ENCODE measurements at regions not wholly inside any gene's neighbourhood (a gene's known extent, or its start where the extent isn't known, plus 50 kb on each side); places are given as distances from the start of the nearest gene placed in this dataset.

DNA sequence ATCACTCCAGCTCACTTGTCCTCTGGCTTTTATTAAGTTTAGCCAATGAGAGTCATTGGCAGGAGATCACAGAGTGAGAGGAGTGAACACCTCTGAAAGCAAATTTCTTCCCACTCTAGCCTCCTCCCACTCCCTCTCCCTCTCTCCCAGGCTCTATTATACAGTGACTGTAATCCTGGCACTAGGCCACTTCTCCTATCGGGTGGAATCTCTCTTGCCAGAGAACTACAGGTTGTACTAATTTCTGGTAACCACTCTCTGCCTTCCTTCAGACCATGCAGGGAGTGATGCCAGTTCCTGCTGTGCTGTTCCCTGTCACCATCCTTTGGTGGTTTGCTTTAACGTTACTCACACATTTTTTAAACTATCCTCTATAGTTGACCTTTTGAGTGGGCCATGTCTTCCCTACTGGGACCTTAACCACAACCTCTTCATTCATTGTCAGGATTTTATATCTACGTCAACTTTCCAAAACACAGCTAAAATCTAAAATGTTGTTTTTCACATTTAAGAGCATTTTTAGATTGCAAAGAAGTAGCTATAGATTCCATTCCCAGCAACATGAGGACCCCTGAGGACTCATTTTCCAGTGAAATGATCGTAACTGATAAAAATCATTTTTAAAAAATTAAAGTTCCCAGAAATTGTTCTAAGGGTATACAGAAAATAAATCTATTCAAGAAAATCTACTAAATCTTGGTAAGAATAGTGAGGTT is 217.1 kb downstream of the MREG start:
- DNase-seq (ENCODE audit: extremely low read depth in 1 of 4, low spot score in 3 of 4) = no peak
- no peaks in the 10 kb centered on the region for H3K9me1 ChIP-seq (ENCODE audit: control insufficient read depth, insufficient read depth, low read length)
- H3K4me1 ChIP-seq (replicated peaks in 1 of 2; ENCODE audit: control insufficient read depth in 2 of 2, insufficient read depth in 2 of 2, low read length in 2 of 2) = peaks cover 3 to 31% of the 10 kb centered on the region in 2 experiments; a peak in 4 of 5 replicates
- H4K20me1 ChIP-seq (replicated peaks; ENCODE audit: control insufficient read depth, insufficient read depth, low read length) = no peaks in the 10 kb centered on the region
- ATAC-seq = peak; percentile 12
- H3K27me3 ChIP-seq (ENCODE audit: control insufficient read depth in 2 of 2, insufficient read depth in 2 of 2, low read length in 2 of 2) = no peaks in the 10 kb centered on the region
- H3K4me2 ChIP-seq (ENCODE audit: insufficient read depth, low read length) = no peak overlapping the region
- CTCF ChIA-PET (ENCODE audit: low intra/inter-chr PET ratio) = no interaction called here
- H3K9me3 ChIP-seq (replicated peaks; ENCODE audit: control insufficient read depth, insufficient read depth, low read depth, low read length) = no peaks in the 10 kb centered on the region
- H3K79me2 ChIP-seq (ENCODE audit: control insufficient read depth, insufficient read depth, low read length) = no peaks in the 10 kb centered on the region
- H2AFZ ChIP-seq (ENCODE audit: low read depth, low read length) = peak overlapping the region; percentile 59
- POLR2A ChIA-PET = interaction anchor here (1.0 kb wide), 1 partner anchor 33 kb away, joined by 4 read pairs; no protein-coding TSS in a partner anchor
- H3K9ac ChIP-seq (ENCODE audit: insufficient read depth in 1 of 2, low read depth in 2 of 2, low read length in 2 of 2) = no peak overlapping the region
- H3K27ac ChIP-seq (ENCODE audit: extremely low read depth, low read depth, low read length) = no peak overlapping the region
- intact Hi-C loops (cut with micrococcal nuclease) (loop anchor here (10.0 kb wide), 1 partner anchor 119 kb away; no protein-coding TSS in a partner anchor), in situ Hi-C loops (cut with MboI) (no loop called here)
- WGBS (ENCODE audit: insufficient coverage, low coverage, missing lambda C conversion rate) = 49% methylated on average over 4 of the region's 4 CpGs
- no TSS peak for BruUV-seq (replicated peaks)
- H3K4me3 ChIP-seq = no peak overlapping the region
- no peak for FAIRE-seq
- H3K36me3 ChIP-seq (ENCODE audit: control insufficient read depth, insufficient read depth, low read length) = no peaks in the 10 kb centered on the region
- TF ChIP-seq, protein P1, sequence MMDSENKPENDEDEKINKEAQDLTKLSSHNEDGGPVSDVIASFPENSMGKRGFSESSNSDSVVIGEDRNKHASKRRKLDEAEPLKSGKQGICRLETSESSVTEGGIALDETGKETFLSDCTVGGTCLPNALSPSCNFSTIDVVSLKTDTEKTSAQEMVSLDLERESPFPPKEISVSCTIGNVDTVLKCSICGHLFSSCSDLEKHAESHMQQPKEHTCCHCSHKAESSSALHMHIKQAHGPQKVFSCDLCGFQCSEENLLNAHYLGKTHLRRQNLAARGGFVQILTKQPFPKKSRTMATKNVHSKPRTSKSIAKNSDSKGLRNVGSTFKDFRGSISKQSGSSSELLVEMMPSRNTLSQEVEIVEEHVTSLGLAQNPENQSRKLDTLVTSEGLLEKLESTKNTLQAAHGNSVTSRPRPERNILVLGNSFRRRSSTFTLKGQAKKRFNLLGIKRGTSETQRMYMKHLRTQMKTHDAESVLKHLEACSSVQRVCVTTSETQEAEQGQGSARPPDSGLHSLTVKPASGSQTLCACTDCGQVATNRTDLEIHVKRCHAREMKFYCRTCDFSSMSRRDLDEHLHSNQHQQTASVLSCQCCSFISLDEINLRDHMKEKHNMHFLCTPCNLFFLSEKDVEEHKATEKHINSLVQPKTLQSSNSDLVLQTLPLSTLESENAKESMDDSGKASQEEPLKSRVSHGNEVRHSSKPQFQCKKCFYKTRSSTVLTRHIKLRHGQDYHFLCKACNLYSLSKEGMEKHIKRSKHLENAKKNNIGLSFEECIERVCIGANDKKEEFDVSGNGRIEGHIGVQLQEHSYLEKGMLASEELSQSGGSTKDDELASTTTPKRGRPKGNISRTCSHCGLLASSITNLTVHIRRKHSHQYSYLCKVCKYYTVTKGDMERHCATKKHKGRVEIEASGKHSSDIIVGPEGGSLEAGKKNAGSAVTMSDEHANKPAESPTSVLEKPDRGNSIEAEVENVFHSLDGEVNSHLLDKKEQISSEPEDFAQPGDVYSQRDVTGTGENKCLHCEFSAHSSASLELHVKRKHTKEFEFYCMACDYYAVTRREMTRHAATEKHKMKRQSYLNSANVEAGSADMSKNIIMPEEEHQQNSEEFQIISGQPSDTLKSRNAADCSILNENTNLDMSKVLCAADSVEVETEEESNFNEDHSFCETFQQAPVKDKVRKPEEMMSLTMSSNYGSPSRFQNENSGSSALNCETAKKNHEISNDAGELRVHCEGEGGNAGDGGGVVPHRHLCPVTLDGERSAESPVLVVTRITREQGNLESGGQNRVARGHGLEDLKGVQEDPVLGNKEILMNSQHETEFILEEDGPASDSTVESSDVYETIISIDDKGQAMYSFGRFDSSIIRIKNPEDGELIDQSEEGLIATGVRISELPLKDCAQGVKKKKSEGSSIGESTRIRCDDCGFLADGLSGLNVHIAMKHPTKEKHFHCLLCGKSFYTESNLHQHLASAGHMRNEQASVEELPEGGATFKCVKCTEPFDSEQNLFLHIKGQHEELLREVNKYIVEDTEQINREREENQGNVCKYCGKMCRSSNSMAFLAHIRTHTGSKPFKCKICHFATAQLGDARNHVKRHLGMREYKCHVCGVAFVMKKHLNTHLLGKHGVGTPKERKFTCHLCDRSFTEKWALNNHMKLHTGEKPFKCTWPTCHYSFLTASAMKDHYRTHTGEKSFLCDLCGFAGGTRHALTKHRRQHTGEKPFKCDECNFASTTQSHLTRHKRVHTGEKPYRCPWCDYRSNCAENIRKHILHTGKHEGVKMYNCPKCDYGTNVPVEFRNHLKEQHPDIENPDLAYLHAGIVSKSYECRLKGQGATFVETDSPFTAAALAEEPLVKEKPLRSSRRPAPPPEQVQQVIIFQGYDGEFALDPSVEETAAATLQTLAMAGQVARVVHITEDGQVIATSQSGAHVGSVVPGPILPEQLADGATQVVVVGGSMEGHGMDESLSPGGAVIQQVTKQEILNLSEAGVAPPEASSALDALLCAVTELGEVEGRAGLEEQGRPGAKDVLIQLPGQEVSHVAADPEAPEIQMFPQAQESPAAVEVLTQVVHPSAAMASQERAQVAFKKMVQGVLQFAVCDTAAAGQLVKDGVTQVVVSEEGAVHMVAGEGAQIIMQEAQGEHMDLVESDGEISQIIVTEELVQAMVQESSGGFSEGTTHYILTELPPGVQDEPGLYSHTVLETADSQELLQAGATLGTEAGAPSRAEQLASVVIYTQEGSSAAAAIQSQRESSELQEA (IDR thresholded peaks at IDR 0.05; ENCODE audit: low read depth) = no peak
- TF ChIP-seq DIDO1 (tag; IDR thresholded peaks at IDR 0.05; ENCODE audit: low read depth) (no peak), PCBP2 (IDR thresholded peaks at IDR 0.05; ENCODE audit: low read depth, low read length, poor library complexity, severe bottlenecking) (no peak), ZKSCAN3 (CRISPR knock-in tag; IDR thresholded peaks at IDR 0.05) (no peak), CHD2 (IDR thresholded peaks at IDR 0.05; ENCODE audit: low read depth, low read length) (no peak), TCF7 (IDR thresholded peaks at IDR 0.05; ENCODE audit: borderline replicate concordance) (no peak), ZNF696 (CRISPR knock-in tag; conservative IDR thresholded peaks at IDR 0.05) (no peak)
- TF ChIP-seq, protein P2, sequence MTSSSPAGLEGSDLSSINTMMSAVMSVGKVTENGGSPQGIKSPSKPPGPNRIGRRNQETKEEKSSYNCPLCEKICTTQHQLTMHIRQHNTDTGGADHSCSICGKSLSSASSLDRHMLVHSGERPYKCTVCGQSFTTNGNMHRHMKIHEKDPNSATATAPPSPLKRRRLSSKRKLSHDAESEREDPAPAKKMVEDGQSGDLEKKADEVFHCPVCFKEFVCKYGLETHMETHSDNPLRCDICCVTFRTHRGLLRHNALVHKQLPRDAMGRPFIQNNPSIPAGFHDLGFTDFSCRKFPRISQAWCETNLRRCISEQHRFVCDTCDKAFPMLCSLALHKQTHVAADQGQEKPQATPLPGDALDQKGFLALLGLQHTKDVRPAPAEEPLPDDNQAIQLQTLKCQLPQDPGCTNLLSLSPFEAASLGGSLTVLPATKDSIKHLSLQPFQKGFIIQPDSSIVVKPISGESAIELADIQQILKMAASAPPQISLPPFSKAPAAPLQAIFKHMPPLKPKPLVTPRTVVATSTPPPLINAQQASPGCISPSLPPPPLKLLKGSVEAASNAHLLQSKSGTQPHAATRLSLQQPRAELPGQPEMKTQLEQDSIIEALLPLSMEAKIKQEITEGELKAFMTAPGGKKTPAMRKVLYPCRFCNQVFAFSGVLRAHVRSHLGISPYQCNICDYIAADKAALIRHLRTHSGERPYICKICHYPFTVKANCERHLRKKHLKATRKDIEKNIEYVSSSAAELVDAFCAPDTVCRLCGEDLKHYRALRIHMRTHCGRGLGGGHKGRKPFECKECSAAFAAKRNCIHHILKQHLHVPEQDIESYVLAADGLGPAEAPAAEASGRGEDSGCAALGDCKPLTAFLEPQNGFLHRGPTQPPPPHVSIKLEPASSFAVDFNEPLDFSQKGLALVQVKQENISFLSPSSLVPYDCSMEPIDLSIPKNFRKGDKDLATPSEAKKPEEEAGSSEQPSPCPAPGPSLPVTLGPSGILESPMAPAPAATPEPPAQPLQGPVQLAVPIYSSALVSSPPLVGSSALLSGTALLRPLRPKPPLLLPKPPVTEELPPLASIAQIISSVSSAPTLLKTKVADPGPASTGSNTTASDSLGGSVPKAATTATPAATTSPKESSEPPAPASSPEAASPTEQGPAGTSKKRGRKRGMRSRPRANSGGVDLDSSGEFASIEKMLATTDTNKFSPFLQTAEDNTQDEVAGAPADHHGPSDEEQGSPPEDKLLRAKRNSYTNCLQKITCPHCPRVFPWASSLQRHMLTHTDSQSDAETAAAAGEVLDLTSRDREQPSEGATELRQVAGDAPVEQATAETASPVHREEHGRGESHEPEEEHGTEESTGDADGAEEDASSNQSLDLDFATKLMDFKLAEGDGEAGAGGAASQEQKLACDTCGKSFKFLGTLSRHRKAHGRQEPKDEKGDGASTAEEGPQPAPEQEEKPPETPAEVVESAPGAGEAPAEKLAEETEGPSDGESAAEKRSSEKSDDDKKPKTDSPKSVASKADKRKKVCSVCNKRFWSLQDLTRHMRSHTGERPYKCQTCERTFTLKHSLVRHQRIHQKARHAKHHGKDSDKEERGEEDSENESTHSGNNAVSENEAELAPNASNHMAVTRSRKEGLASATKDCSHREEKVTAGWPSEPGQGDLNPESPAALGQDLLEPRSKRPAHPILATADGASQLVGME (CRISPR knock-in tag; IDR thresholded peaks at IDR 0.05) = no peak
